ENCODE measurements at regions not wholly inside any gene's neighbourhood (a gene's known extent, or its start where the extent isn't known, plus 50 kb on each side); places are given as distances from the start of the nearest gene placed in this dataset.

DNA sequence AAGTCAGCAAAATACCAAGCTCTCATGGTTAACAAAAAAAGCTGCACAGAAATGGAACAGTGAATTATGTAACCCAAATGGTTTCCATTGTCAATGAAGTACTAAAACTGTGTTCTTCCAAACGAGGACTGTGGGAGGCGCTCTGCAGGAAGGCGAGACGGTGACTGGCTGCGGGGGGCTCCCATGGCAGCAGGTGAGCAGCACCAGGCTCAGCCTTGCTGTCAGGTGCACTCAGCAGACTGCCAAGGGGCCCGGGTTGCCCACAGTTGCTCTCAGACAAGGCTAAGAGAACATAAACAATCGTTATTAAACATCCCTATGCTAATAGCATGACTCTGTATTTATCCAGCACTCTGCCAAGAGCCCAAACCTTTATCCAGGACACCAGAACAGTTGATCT lies 630.3 kb upstream of the ARID1B start:
- DNase-seq (ENCODE audit: low read depth in 1 of 2, low spot score in 1 of 2): no peak
- Histone ChIP-seq H3K27ac (replicated peaks) (no peak overlapping the region), H3K4me3 (replicated peaks; ENCODE audit: insufficient read depth, low read length) (no peak overlapping the region), H3K27me3 (ENCODE audit: insufficient read depth, poor library complexity, severe bottlenecking) (no peaks in the 10 kb centered on the region)
- TF ChIP-seq, protein P1, sequence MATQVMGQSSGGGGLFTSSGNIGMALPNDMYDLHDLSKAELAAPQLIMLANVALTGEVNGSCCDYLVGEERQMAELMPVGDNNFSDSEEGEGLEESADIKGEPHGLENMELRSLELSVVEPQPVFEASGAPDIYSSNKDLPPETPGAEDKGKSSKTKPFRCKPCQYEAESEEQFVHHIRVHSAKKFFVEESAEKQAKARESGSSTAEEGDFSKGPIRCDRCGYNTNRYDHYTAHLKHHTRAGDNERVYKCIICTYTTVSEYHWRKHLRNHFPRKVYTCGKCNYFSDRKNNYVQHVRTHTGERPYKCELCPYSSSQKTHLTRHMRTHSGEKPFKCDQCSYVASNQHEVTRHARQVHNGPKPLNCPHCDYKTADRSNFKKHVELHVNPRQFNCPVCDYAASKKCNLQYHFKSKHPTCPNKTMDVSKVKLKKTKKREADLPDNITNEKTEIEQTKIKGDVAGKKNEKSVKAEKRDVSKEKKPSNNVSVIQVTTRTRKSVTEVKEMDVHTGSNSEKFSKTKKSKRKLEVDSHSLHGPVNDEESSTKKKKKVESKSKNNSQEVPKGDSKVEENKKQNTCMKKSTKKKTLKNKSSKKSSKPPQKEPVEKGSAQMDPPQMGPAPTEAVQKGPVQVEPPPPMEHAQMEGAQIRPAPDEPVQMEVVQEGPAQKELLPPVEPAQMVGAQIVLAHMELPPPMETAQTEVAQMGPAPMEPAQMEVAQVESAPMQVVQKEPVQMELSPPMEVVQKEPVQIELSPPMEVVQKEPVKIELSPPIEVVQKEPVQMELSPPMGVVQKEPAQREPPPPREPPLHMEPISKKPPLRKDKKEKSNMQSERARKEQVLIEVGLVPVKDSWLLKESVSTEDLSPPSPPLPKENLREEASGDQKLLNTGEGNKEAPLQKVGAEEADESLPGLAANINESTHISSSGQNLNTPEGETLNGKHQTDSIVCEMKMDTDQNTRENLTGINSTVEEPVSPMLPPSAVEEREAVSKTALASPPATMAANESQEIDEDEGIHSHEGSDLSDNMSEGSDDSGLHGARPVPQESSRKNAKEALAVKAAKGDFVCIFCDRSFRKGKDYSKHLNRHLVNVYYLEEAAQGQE (IDR thresholded peaks at IDR 0.05; ENCODE audit: insufficient replicate concordance, low read depth): no peak
- TF ChIP-seq SPI1 (IDR thresholded peaks at IDR 0.05; ENCODE audit: borderline replicate concordance, low read depth) (no peak), GABPA (IDR thresholded peaks at IDR 0.05; ENCODE audit: low read depth) (no peak), CTCF (IDR thresholded peaks at IDR 0.05; ENCODE audit: insufficient read depth, low read length) (no peak)

GRCh38 chr6:156131221-156131903 lies 645.8 kb upstream of the ARID1B start:
- TF ChIP-seq SPI1 (IDR thresholded peaks at IDR 0.05; ENCODE audit: borderline replicate concordance, low read depth) (peak; percentile 73), POLR2AphosphoS5 (IDR thresholded peaks at IDR 0.05; ENCODE audit: low read depth) (no peak)
- Histone ChIP-seq H3K4me3 (replicated peaks; ENCODE audit: insufficient read depth, low read length) (no peak overlapping the region), H3K27me3 (ENCODE audit: insufficient read depth, poor library complexity, severe bottlenecking) (no peaks in the 10 kb centered on the region), H3K27ac (replicated peaks) (no peak overlapping the region)
- DNase-seq (ENCODE audit: low read depth in 1 of 2, low spot score in 1 of 2): peak in 1 of 2 experiments; percentile 9

DNA sequence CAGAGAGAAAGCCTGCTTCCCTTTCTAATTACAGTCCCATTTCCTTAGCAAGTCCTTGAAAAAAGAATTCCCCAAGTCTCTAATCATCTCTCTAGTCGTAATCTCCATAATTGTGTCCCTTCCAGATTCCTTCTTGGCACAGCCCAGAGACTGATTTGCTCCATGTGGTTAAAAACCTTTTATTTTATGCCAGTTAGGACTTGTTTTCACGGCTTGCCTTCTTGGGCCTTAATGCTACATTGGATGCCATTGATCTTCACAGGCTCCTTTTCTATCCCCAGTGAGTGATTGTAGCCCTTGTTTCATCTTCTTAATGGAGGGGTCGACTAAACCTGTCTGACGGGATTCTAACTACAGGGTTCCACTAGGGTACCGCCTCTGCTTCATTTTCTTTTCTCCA lies 650.6 kb upstream of the ARID1B start:
- no peak for DNase-seq (ENCODE audit: low read depth in 1 of 2, low spot score in 1 of 2)
- Histone ChIP-seq H3K4me3 (replicated peaks; ENCODE audit: insufficient read depth, low read length) (no peak overlapping the region), H3K27ac (replicated peaks) (no peak overlapping the region), H3K27me3 (ENCODE audit: insufficient read depth, poor library complexity, severe bottlenecking) (no peaks in the 10 kb centered on the region)
- TF ChIP-seq SPI1 (IDR thresholded peaks at IDR 0.05; ENCODE audit: borderline replicate concordance, low read depth): no peak
- TF ChIP-seq POLR2AphosphoS5 (IDR thresholded peaks at IDR 0.05; ENCODE audit: low read depth): no peak
- TF ChIP-seq GABPA (IDR thresholded peaks at IDR 0.05; ENCODE audit: low read depth): no peak
- TF ChIP-seq, protein P1 (IDR thresholded peaks at IDR 0.05; ENCODE audit: insufficient replicate concordance, low read depth): no peak
- no peak for TF ChIP-seq CTCF (IDR thresholded peaks at IDR 0.05; ENCODE audit: insufficient read depth, low read length)

GRCh38 chr6:156125844-156126243 lies 651.3 kb upstream of the ARID1B start:
- Histone ChIP-seq H3K27ac (replicated peaks) (no peak overlapping the region), H3K27me3 (ENCODE audit: insufficient read depth, poor library complexity, severe bottlenecking) (no peaks in the 10 kb centered on the region), H3K4me3 (replicated peaks; ENCODE audit: insufficient read depth, low read length) (no peak overlapping the region)
- no peak for TF ChIP-seq SPI1 (IDR thresholded peaks at IDR 0.05; ENCODE audit: borderline replicate concordance, low read depth)
- no peak for TF ChIP-seq GABPA (IDR thresholded peaks at IDR 0.05; ENCODE audit: low read depth)
- TF ChIP-seq POLR2AphosphoS5 (IDR thresholded peaks at IDR 0.05; ENCODE audit: low read depth): no peak
- no peak for TF ChIP-seq CTCF (IDR thresholded peaks at IDR 0.05; ENCODE audit: insufficient read depth, low read length)
- TF ChIP-seq, protein P1 (IDR thresholded peaks at IDR 0.05; ENCODE audit: insufficient replicate concordance, low read depth): no peak
- DNase-seq (ENCODE audit: low read depth in 1 of 2, low spot score in 1 of 2): no peak
